NCI-H2196 (cell line): ENCODE measurements at regions not wholly inside any gene's neighbourhood (a gene's known extent, or its start where the extent isn't known, plus 50 kb on each side); places are given as distances from the start of the nearest gene placed in this dataset.

Experiments
- DNase-seq: peaks from one replicate; lab custom pipeline; 2025; ENCODE audit not compliant: unreplicated experiment; lab: John Stamatoyannopoulos, UW

- DNase-seq: no peak
Measured at GRCh38 chr1:96992871-96993270, 271.3 kb downstream of the PTBP2 start.

DNA sequence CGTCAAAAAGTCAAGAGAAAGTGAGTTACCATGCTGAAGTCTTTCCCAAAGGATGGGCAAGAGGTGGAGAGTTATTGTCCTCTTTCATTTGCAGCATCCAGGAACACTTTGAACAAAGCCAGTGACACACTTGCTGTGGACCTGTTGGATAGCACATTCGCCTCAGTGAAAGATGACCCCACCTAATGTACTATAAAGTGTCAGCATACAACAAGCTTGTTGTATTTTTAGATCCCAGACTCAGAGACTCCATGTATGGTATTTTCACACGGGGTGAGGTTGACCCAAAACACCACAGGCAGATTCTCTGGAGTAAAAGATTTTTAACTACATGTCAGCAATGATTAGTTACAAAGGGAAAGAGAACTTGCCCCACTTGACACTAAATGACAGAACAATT lies 273.8 kb downstream of the PTBP2 start:
- DNase-seq: no peak

- DNase-seq: no peak
Measured at GRCh38 chr1:96996001-96996400, 274.4 kb downstream of the PTBP2 start.

DNA sequence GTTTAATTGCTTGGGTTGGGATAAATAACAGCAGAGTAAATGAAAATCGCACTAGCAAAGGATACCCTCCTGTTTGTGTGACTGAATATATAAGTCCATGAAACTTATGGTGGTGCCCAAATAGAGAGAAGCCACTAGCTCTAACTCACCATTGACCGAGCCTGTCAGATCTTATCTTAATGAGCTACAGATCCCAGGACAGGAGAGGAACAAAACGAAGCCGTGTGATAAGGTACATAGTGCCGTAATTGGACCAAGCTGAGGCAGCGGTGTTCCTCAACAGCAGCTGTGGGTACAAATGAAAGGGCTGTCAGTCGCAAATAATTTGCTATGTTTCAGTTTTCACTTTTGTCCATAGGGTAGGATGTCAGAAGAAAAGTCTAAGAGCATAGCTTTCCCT lies 276.1 kb downstream of the PTBP2 start:
- DNase-seq: no peak

GRCh38 chr1:96998466-96998865 lies 276.9 kb downstream of the PTBP2 start:
- no peak for DNase-seq

DNA sequence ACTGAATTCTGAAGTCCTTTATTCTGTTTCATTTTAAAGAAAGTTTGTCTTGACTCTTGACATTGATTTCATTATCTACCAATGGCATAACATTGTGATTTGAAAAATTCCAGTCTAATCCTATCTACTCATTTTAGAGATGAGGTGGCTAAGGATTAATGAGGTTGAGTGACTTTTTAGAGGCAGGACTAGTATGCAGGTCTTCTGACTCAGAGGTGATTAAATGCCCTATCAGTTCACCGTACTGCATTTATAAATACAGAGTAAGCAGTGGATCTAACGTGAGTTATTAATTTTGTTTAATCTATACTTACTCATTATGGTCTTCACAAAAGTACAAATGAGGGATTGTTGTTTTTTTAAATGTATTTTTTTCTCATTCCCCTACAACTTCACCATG lies 277.6 kb downstream of the PTBP2 start:
- DNase-seq: no peak

- DNase-seq: no peak
Measured at GRCh38 chr1:97004054-97004453, 282.5 kb downstream of the PTBP2 start.

DNA sequence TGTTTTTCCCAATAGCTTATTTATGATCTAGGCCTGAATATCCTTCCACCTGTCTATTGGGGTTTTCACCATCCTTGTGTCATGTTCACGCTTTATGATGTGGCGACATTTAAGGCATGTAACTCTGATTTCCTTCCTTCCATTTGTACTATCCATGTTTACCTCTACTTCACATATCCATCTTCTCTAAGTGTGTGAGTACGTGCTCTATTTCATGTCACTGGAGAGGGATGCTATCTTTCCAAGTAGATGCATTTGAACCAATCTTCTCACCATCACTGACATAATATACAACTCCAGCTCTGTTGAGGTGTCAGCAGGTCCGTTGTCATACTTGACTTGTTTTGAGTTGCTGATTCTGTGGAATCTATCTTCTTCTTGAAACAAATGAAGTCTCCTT lies 283.2 kb downstream of the PTBP2 start:
- DNase-seq: no peak

DNA sequence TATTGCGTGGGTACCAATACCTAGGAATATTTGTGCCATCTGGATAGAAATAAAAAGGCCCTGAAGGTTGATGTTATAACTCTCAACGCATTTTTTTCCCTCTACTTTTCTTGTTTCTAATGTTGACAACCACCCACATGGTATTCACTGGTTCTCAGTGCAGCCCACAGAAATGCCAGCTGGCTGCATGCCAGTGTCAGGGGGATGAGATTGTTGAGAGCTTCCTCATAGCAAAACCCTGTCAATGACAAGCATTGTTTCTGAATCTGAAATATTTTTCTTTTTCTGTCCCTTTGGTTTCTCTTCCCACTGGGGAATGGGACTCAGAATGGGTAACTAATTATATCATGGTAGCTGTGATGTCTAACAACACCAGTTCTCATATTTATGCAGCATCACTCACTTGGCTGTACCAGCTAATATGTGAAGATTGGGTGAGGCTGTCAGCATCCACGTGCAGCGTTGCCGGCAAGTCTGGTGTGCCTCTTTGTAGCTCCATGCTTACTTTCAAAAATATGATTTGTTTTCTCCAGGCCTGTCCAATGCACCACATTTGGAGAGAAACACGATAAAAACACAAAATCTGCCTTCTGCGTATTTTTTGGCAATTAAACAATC lies 284.6 kb downstream of the PTBP2 start:
- DNase-seq: no peak

GRCh38 chr1:97007840-97008604 lies 286.4 kb downstream of the PTBP2 start:
- DNase-seq: no peak

DNA sequence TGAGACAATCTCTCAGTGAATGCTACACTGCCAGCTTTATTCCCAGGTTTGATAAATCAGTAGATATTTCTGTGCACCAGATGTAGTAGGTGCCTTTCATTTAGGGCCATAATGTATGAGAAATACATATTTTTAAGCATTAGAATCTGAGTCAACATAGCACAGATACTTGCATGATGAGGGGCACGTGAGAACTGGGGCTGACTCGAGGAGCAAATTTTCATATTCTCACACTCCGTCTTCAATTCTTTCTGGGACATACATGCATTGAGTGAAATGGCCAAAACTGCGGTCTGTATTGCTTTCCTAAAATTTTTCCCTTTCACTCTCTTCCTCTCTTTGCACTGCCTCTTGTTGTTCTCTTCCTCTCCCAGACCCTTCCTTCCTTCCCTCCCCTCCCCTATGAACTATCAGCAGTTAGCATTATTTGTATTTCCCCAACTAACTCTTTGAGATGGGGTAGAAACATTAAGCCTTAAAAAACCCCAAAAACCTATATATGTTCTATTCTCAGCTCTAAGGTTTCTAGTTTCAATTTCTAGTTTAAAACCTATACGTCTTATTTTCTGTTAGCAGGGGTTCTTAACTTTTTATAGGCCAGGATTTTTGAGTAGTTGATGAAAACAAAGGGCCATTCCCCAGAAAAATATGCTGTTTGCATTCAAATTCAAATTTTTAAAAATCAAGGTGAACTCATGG lies 289.1 kb downstream of the PTBP2 start:
- DNase-seq: no peak

DNA sequence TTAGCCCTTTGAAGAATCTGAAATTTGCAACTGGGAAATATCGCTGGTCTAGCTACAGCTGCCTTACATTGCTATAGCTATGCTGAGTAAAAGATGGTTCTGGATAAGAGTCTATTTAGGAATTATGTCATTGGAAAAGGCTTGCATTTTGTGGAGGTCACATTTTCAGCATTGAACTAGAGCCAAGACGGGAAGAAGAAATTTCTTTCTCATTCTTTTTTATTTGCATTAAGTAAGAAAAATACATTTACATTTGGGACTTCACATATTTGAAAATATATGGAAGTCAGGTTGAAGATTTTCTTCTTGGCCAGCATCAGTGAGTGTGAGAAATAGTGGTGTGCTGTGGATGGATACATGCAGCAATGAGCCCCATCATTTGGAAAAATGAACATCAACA lies 291.6 kb downstream of the PTBP2 start:
- DNase-seq: no peak

DNA sequence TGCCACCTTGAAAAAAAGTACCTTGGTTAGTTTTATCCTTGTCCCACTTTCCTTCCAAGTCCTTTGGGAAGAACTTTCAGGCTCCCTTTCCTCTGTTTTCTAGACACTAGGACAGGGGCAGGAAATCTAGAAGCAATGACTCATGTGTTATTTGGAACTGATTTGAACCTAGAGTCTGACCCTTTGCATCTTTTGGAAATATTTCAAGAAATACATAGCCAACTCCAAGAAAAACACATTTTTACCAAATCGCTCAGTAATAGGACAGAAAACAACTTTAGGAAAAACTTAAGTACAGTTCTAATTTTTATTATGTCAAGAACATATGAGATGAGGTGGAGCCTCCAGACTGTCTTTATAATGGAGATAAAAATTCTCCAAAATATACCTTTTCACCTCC lies 292.4 kb downstream of the PTBP2 start:
- DNase-seq: no peak

- no peak for DNase-seq
Measured at GRCh38 chr1:97014426-97014825, 292.8 kb downstream of the PTBP2 start.

DNA sequence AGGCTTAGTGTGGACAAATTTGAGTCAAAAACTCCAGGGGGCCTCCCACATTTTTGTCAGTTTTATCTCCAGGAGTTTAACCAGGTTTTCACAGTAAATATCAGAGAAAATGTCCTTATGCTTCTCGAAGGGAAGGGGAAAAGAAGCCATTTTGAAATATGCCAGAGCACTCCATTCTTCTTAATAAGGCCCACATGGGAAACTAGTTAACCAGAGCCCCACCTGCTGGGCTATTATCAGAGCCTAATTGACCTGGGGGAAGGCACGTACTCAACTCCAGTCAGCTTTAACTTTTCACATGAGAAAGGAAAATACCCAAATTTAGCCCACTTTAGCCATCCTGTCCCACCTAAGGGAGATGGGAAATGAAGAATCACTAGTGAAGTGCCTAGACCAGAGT lies 296.3 kb downstream of the PTBP2 start:
- DNase-seq: no peak
